COLO668 (cell line): ENCODE measurements at regions not wholly inside any gene's neighbourhood (a gene's known extent, or its start where the extent isn't known, plus 50 kb on each side); places are given as distances from the start of the nearest gene placed in this dataset.

Experiments used
- DNase-seq: peaks from one replicate; lab custom pipeline; 2025; ENCODE audit not compliant: unreplicated experiment; lab: John Stamatoyannopoulos, UW

DNA sequence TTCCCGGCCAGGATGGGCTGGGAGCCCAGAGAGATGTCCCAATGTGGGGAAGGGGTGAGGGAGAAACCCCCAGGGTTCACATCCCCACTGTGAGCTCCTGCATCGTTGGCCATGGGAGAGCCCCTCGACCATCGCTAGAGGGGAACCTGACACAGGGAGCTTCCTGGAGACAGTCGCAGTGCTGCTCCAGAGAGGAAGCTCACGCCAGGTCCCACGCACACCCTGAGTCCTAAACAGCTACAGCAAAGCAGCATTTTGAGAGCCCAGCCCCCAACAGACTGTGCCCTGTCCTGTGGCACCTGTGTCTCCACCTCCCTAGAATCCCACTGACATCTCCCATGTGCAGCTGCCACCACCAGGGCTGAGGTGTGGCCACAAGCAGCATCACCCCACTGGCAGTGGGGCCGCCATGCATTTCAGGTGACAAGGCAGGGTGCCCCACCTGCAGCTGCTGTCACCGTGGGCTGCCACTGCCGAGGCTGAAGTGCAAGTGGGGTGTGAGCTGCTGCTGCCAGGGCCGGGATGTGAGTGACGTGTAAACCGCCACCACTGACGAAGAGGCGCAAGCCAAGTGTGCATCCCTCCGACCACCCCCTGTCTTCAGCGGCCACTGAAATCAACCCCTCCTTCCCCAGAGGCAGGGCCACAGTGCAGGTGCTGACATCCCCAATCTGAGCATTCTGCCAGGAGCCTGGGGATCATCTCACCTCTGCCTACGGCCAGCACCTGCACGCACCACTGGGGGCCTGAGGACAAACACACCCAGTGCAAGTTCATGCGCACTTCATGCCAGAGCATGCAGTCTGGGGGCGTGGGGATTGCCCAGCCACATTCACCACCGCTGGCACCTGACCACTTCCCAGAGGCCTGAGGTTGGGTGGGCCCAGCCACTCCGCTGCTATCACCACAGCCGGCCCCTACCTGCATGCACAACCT, 467.7 kb upstream of the SALL3 start:
- DNase-seq = no peak

DNA sequence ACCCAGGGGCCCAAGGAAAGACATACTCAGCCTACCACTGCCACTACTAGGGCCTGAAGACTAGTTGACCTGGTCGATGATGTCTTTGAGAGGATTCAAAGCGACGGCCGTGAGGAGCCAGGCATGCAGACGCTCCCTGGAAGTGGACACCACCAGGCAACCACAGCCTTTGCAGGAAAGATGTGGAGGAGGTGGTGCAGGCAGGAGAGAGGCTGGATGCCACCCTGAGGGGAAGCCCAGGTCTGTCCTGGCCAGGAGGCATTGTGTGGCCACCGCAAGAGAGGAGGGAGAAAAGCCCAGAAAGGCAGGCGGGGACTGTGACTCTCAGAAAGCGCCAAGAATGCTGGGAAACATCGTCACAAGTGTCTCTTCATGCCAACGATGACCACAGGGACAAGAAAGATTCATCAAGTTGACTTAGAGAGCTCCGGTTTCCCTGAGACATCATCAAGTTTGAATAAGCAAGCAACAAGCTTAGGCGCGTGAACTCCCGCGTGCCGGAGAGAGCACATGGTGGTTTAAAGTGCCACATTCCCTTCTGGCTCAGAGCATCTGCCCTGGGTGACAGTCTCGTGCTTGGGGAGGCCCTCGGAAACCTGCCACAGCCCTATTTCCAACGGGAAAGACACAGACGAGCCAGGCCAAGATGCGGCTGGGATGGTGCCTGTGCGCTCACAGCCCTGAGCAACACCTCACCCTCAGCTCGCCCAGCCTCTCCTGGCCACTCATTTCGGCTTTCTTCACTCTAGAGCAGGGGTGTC, 464.5 kb upstream of the SALL3 start:
- no peak for DNase-seq

DNA sequence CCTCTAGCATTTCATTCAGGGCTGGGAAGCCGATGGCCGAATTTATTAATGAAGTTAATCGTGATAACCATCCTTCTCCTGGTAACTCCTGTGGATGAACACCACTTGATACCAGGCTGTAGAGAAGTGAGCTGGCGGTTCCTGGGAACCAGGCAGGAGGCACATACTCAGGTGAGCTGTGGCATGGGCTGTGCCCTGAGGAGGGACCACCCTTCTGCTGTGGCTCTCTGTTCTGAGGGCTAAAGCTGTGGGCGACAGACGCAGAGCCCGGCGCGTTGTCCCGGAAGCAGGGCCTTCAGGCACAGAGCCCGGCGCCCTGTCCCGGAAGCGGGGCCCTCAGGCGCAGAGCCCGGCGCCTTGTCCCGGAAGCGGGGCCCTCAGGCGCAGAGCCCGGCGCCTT, 462.3 kb upstream of the SALL3 start:
- DNase-seq = no peak

DNA sequence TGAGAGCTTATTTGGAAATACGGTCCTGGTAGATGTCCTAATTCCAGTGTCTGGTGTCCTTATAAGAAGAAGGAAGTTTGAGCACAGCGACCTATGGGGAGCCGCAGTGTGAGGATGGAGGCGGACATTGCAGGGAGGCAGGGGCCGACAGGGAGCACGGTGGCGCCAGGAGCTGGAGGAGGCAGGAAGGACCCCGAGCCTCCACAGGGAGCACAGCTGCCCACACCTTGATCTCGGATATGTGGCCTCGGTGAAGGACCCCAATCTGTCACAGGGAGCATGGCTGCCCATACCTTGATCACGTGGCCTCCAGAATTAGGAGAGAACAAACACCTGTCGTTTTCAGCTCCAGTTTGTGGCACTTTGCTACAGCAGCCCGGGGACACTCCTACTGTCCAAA, 461.6 kb upstream of the SALL3 start:
- no peak for DNase-seq

DNA sequence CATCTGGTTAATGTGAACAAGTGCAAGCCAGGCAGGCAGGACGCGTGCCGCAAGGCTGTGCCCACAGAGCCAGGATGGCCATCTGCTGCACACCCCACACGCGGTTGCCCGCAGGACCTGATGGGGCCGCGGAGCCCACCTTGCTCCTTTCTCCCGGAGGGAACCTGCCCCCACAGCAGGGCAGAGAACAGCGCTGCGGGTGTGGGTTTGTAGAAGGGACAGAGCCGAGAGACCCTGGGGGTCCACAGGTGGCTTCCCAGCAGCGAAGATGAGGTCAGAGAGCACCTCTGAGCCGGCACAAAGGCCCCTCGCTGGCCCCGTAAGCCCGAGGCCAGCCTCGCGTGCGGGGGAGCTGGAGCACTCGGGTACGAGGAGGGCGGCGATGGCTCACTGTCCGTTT, 460.8 kb upstream of the SALL3 start:
- no peak for DNase-seq

DNA sequence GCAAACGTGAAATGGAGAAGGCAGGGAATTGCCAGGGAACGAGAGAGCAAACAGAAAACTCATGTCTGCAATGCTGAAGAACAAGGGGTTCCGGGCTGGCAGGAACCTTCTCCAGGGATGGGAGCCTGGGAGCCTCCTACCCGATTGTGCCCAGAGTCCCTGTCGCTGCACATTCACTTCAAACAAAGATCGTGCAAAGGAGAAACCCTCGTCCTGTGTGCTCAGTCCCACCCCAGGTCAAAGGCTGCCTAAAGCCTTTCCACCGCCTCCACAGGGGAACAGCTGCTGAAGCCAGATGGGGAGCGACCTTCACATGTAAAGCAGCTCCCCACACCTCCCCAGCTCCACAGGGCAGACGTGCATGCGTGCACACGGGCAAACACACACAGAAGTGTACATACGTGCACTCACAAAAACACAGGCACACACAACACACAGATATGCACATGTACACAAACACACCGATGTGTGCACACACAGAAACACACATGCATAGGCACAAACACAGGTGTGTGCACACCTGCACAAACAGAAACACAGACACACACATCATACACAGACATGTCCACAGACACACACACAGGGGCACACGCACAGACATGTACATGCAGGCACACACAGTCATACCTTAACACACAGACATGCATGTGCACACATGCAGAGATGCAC, 460.1 kb upstream of the SALL3 start:
- DNase-seq = no peak

DNA sequence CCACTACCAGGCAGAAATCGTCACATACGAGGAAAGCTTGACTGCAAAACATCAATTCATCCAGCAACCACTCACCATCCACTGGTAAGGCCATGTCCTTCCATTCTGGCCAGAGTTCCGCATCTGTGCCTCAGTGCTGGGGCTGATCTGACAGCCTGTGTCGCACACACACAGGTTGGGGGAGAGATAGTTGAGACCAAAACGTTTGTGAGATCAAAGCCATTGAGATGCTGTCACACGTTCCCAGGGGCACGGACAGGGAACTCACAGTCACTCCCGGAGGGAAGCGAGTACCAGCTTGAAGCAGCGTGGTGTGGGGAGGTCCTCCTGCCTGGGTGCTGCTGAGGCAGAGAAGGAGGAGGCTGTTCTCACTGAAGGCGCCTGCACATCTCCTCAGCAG, 458.5 kb upstream of the SALL3 start:
- no peak for DNase-seq

DNA sequence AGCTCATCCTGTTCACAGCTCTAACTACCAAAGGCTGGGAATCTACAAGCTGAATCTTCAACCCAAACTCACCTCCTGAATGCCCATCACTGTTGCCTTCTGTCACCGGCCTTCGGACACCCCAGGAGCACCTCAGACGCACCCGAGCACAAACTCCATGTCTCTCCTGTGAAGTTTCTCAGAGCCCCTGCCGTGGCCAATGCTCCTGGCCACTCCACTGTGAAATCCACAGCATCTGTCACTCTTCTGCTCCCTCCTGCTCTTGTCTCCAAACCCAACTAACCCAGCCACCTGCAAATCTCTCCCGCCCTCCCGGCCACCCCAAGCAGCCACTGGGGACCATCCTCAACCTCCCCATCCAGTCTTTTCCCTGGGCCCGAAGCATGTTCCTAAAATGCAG, 457.9 kb upstream of the SALL3 start:
- no peak for DNase-seq

DNA sequence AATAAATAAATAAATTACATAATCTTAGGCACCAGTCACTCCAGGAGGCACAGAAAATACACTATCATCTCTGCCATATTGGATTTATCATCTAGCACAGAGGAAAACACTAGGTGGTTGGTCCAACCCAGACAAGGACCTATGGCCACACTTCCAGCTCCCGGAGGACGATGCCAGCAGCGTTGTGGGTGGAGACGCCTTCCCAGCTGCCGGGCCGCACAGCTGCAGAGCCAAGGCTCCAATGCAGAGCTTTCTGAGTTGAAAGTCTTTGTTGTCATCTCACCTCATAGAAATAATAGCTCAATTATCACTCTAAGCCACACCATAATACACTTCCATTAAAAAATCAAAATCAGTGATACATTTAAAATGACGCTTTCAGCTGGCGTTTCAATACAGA, 457.1 kb upstream of the SALL3 start:
- DNase-seq = no peak

DNA sequence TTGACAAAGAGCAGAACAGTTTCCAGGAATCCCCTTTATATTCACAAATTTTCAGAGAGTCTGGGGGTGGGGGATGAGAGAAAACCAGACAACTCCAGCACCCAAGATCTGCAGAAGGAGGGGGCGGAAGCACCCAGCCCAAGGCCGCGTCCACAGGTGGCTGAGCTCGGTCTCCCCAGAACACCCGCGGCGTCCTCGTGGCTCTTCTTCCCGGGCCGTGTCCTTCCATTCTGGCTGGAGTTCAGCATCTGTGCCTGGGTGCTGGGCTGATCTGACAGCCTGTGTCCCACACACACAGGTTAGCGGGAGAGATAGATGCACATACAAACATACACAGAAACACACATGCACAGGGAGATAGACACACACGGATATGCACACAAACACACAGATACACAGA, 455.8 kb upstream of the SALL3 start:
- no peak for DNase-seq

DNA sequence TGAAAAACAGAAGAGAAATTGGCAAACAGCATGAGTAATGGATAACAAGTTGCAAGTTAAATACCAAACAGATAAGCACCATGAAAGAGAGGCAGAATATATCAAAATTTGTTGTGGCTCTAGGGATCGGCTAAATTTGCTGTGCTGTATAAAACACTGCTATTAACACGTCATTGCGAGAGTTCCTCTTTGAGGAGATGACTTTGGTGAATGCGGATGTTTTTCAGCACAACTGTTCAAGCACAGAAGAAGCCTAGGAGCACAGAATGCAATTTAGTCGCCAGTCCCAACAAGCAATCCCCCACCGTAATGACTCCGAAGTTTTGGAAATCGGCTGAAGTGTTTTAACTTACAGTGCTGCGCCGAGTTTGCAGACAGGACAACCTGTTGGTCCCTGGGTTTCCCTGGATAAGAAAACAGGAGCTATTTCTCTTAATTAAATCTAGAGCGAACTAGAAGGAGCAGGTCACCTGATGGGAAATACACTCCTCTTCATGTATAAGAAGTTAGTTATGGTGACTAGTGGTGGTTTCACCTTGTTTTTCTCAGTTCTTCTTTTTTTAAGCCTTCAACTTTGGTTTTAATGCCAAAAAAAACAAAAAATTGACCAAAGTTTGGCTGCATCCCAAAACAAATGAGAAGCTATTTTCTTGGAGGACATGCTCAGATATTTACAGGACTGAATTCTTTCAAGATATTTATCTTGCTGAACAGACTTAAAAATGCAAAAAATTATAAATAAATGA, 454.1 kb upstream of the SALL3 start:
- no peak for DNase-seq

DNA sequence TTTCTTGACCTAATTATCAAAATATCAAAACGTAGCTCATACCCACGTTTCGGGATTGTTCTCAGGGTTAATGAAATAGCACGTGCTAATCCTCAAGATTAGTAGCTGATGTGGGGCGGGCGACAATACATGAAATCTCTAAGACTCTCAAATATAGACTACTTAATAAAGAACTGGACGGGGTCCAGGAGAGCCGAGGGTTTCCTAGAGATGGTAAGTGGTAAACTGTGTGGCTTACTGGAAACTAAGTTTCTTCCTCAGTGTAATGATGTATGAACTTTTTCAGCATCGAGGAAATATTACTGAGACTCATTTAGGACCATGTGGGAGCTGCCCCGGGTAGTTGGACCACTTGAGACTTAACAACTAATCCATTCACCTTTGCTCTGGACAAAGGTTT, 453.3 kb upstream of the SALL3 start:
- no peak for DNase-seq

DNA sequence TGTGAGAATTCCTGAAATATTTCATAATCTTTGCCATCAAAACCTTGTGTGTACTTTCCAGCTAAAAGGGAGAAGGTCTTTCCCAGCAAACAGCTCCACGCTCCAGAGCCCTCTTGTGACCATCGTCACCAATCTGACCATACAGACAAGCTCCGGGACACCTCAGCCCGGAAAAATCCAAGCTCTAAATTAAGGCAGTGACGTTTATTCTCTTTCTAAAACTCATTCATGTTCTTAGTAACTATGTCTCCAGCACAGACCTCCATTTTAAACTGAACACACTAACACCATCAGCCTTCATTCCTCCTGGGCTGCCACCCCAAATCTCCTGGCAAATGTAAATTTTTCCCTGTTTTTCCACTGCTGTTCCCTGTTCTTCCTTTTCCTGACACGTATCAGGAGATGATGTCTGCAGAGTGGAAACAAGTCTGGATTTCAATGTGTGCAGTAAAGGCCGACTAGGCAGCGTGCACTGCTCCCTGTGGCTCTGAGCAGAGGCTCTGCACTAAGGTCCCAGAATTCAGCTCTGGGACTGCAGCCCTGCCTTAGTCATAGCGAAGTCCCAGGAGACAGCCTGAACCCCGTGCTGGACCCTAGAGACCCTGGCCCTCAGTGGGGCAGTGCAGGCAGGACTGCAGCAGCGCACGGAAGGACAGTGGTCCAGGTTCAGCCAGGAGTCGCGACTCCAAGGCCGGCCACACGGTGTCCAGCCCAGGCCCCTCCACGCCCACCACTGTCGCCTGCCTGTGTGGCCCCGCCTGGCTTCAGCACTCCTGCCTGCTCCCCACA, 452.5 kb upstream of the SALL3 start:
- no peak for DNase-seq

DNA sequence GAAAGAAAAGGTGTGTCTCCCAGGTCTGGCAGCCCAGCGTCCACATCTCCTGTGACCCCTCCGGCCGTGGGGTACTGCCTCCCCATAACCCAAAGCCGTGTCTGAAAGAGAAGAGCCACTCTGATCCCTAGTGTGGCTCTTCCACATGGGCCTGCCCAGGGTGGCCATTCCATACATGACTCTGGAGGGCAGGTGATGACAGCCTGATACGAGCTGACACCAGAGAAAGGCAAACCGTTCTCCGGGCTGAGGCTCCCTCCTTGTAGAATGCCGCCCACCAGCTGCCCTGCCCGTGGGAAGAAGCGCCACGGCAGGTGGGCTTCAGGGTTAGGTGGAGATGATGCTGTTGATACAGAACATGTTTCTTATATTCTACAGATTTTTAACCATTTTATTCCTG, 451.6 kb upstream of the SALL3 start:
- no peak for DNase-seq

DNA sequence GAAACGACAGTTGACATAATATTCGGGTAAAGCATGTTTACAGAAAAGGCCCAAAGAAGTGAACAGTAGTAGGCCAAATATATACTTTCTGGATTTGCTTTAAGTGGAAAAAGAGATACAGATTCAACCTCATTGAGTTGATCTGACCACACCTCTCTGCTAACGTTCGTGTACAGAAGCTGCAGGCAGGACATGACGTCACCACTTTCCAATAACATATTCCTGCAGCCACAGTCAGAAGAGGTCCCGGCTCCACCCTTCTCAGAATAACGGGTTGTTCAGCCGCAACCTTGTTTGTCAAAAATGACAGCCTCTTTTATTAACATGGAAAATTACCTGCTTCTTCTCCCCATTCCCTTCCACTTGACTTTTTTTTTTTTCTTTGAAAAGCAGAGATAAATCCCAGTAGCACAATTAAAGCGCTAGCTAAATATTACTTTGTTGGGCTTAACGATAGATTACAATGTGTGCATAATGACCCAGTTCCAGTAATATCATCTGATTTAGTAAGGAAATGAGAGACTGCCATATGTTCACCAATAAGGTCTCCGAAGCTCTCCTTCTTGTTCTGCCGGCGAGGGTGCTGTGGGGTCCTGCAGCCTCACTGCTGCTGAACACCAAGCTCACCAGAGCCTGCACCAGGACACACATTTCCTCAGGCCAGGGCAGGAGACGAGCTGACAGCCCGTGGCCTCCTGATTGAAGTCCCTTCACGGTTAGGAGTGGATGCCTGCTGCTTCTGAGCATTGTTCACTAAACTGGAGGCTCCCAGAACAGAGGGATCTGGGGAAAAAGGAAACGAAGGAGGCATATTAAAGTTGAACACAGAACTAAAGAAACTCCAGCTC, 451.0 kb upstream of the SALL3 start:
- peak; percentile 15 for DNase-seq

DNA sequence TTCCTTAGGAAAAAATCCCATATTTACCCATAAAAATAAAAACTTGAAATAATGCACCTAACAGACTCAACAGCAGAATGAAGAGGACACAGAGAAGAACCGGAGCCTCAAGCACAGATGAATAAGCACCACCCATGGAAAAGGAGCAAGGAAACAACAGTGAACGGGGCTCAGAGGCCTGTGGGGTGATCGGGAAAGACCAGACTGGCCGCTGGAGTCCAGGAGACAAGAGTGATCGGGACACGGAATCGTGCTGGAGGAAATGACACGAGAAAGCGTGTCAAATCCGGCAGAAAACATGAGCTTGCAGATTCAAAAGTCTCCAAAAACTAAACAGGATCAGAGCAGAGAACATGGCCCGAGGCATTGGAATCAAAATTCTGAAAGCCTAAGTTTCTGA, 448.0 kb upstream of the SALL3 start:
- no peak for DNase-seq

DNA sequence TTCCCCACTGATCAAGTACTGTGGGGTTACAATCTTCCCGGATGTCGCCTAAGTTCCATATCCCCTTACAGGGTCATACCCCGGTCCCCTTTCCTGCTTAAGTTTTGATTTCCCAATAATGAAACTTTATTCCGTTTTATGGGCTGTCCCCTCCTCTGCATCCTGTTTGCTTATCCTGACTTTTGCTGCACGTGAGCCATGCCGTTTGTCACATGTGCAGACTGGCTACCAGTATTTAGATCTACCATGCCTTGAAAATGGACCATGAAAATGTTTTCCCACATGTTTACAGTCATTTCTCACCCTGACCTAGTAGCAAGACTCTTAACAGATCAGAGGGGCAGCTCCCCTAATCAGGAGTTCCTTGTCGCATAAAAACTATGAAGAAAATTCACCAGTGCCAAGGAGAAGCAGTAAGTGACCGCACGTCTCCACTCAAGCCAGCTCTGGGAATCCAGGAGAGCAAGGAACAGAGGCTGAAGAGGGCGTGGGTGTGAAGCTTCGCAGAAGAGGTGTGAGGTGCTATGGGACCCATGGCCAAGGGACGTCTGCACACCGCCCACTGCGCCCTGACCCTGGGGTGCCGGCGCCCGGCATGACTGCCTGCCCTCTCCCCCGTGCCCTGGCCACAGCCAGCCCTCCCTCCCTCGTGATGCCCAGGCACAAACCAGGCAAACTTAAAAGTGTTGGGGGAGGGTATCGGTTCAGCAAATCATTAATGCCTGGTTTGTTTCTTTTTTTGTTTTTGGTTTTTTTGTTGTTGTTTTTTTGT, 440.8 kb upstream of the SALL3 start:
- no peak for DNase-seq

DNA sequence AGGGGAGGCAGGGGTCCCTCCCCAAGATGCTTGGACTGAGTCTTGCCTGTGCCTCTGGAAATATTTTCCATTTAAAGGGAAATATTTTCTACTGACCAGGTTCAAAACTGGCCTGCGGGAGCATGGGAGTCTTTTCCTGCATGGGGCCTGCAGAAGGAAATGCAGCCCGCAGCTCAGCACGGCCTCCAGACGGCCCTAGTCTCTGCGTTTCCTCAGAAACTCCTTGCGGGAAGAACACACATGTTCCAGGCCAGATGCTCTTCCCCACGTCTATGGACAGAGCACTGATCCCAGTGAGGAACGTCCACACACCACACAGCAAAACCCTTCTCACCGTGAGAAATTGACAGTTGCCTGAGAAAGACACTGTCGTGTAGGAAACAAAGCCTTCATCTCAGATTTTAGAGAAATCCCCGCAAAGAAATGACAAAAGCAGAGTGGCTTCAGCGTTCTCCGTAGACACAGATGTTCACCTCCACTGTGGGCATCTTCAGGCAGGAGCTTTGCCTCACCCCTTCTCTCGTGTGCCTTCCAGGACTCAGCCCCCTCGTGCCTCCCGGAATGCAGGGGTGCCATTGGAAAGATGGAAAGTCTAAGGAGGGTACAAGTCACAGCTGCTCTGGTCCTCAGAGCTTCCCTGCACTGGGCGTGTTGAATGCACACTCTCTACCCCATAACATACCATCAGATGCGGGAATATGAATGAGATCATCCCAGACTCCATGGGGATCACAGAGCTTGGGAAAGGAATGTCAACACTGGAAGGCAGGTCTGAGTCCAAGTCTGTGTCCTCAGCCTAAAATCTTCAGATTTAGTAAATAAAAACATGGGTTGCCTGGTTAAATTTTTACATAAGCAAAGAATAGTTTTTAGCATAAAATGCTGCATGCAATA, 438.7 kb upstream of the SALL3 start:
- no peak for DNase-seq
